H1 (cell line): ENCODE measurements at regions not wholly inside any gene's neighbourhood (a gene's known extent, or its start where the extent isn't known, plus 50 kb on each side); places are given as distances from the start of the nearest gene placed in this dataset.

Experiments
- CTCF ChIA-PET: fragments of 300-600 bp; sonication (Branson Sonifier 250); formaldehyde crosslinking; loops from one replicate; lab custom pipeline; 2021; ENCODE audit not compliant: partially characterized antibody; lab: Charles Lee
- POLR2A ChIA-PET: fragments of 300-600 bp; sonication (Branson Sonifier 250); formaldehyde crosslinking; loops from one replicate; lab custom pipeline; 2021; ENCODE audit warnings: inconsistent platforms; ENCODE audit not compliant: partially characterized antibody; lab: Charles Lee
- DNase-seq, 2 experiments: peaks; one replicate each; pipeline versions ENCODE4 v3.0.0 to v3.0.0-alpha.2; 2010 to 2022; ENCODE audit warnings: low spot score in 2 of 2, low read depth in 1 of 2, mixed read lengths in 1 of 2
- FAIRE-seq: peaks from 2 replicates; lab custom pipeline; 2011; peaks lifted over from hg19 to GRCh38; lab: Jason Lieb, UNC
- H2AFZ ChIP-seq: 2 replicates; pipeline ENCODE4 v1.8.1; 2012; ENCODE audit warnings: low read length, inconsistent platforms
- H2AK5ac ChIP-seq: 2 replicates; pipeline ENCODE4 v1.6.1; 2013; ENCODE audit warnings: low read depth, low read length
- H2BK120ac ChIP-seq: replicated peaks from 2 replicates; pipeline ENCODE3; 2013; ENCODE audit warnings: low read depth, low read length, inconsistent platforms
- H2BK12ac ChIP-seq: 2 replicates; pipeline ENCODE4 v1.6.1; 2013; ENCODE audit warnings: low read depth, low read length
- H2BK15ac ChIP-seq: 2 replicates; pipeline ENCODE4 v1.6.1; 2013; ENCODE audit warnings: low read length
- H2BK20ac ChIP-seq: 2 replicates; pipeline ENCODE4 v1.6.1; 2013; ENCODE audit warnings: low read length
- H2BK5ac ChIP-seq: 2 replicates; pipeline ENCODE4 v1.6.1; 2013; ENCODE audit warnings: low read depth, low read length
- H3K14ac ChIP-seq: 2 replicates; pipeline ENCODE4 v1.6.1; 2013; ENCODE audit warnings: inconsistent platforms; ENCODE audit not compliant: insufficient read length
- H3K18ac ChIP-seq: 2 replicates; pipeline ENCODE4 v1.6.1; 2013; ENCODE audit warnings: low read length; ENCODE audit errors: extremely low read depth
- H3K23ac ChIP-seq: 2 replicates; pipeline ENCODE4 v1.6.1; 2013; ENCODE audit warnings: inconsistent platforms; ENCODE audit not compliant: insufficient read length
- H3K23me2 ChIP-seq: 2 replicates; pipeline ENCODE4 v1.6.1; 2013; ENCODE audit warnings: low read depth, low read length
- H3K27ac ChIP-seq: 2 replicates; pipeline ENCODE4 v1.6.1; 2011; ENCODE audit warnings: low read depth, low read length, inconsistent platforms
- H3K27me3 ChIP-seq, 4 experiments: replicated peaks in 1 of 4; 1 replicate in 1 of 4; 2 replicates in 3 of 4; pipeline versions ENCODE4 v1.6.1 to v1.8.1; 2011 to 2013; ENCODE audit warnings: low read length in 3 of 4, mild to moderate bottlenecking in 3 of 4, inconsistent platforms in 2 of 4, mixed read lengths in 2 of 4, moderate library complexity in 1 of 4; ENCODE audit not compliant: control insufficient read depth in 3 of 4, insufficient read depth in 3 of 4; ENCODE audit errors: extremely low read depth in 1 of 4
- H3K36me3 ChIP-seq, 4 experiments: 2 replicates each; pipeline versions ENCODE4 v1.6.1 to v1.8.1; 2011 to 2013; ENCODE audit warnings: mild to moderate bottlenecking in 4 of 4, low read length in 3 of 4, moderate library complexity in 2 of 4, control low read depth in 1 of 4, inconsistent platforms in 1 of 4; ENCODE audit not compliant: insufficient read depth in 4 of 4, control insufficient read depth in 2 of 4
- H3K4ac ChIP-seq: replicated peaks from 2 replicates; pipeline ENCODE3; 2013; ENCODE audit warnings: low read length, low read depth, mixed read lengths, inconsistent platforms; ENCODE audit not compliant: insufficient read length
- H3K4me1 ChIP-seq, 4 experiments: replicated peaks in 1 of 4; 1 replicate in 1 of 4; 2 replicates in 3 of 4; pipeline versions ENCODE4 v1.6.1 to v1.8.1; 2011 to 2013; ENCODE audit warnings: low read length in 3 of 4, inconsistent platforms in 2 of 4, mixed read lengths in 1 of 4; ENCODE audit not compliant: insufficient read depth in 4 of 4, control insufficient read depth in 3 of 4
- H3K4me2 ChIP-seq, 2 experiments: 2 replicates each; pipeline versions ENCODE4 v1.6.1 to v1.8.1; 2011 to 2013; ENCODE audit warnings: low read depth in 2 of 2, low read length in 2 of 2, control low read depth in 1 of 2, inconsistent platforms in 1 of 2, mild to moderate bottlenecking in 1 of 2; ENCODE audit not compliant: insufficient read depth in 1 of 2
- H3K4me3 ChIP-seq, 4 experiments: fragments of 200-600, 300-600 bp in 1 of 4; sonication (generic), shearing (Covaris generic), sonication (Bioruptor Twin) in 1 of 4; 2 replicates each; pipeline versions ENCODE4 v1.5.1 to v1.8.1; 2011 to 2016; ENCODE audit warnings: low read length in 4 of 4, low read depth in 3 of 4, control low read depth in 2 of 4, inconsistent platforms in 2 of 4, mild to moderate bottlenecking in 2 of 4, mixed read lengths in 1 of 4, moderate library complexity in 1 of 4; ENCODE audit not compliant: insufficient read depth in 2 of 4; ENCODE audit errors: extremely low read depth in 1 of 4
- H3K56ac ChIP-seq: replicated peaks from 2 replicates; pipeline ENCODE3; 2013; ENCODE audit warnings: low read depth, mild to moderate bottlenecking, mixed read lengths, low read length, inconsistent platforms; ENCODE audit not compliant: insufficient read length
- H3K79me1 ChIP-seq: 2 replicates; pipeline ENCODE4 v1.6.1; 2013; ENCODE audit warnings: low read depth, low read length, control low read depth
- H3K79me2 ChIP-seq, 2 experiments: 2 replicates each; pipeline versions ENCODE4 v1.6.1 to v1.8.1; 2012 to 2013; ENCODE audit warnings: low read length in 2 of 2, mild to moderate bottlenecking in 2 of 2, inconsistent platforms in 1 of 2; ENCODE audit not compliant: insufficient read depth in 2 of 2, control insufficient read depth in 1 of 2
- H3K9ac ChIP-seq, 4 experiments: replicated peaks in 1 of 4; 1 replicate in 1 of 4; 2 replicates in 3 of 4; pipeline versions ENCODE4 v1.6.1 to v1.8.1; 2011 to 2013; ENCODE audit warnings: low read depth in 3 of 4, low read length in 3 of 4, control low read depth in 2 of 4, mild to moderate bottlenecking in 2 of 4, moderate library complexity in 2 of 4, inconsistent platforms in 1 of 4; ENCODE audit errors: extremely low read depth in 1 of 4
- H3K9me3 ChIP-seq, 2 experiments: 2 replicates each; pipeline versions ENCODE4 v1.6.1 to v1.8.1; 2012 to 2013; ENCODE audit warnings: mild to moderate bottlenecking in 2 of 2, moderate library complexity in 2 of 2, control low read depth in 1 of 2, inconsistent platforms in 1 of 2, low read depth in 1 of 2, low read length in 1 of 2, mixed read lengths in 1 of 2; ENCODE audit not compliant: insufficient read depth in 2 of 2
- H4K20me1 ChIP-seq, 2 experiments: replicated peaks in 1 of 2; 2 replicates each; pipeline versions ENCODE3 to v1.8.1; 2011 to 2013; ENCODE audit warnings: inconsistent platforms in 2 of 2, low read length in 2 of 2, mild to moderate bottlenecking in 1 of 2; ENCODE audit not compliant: insufficient read depth in 2 of 2, control insufficient read depth in 1 of 2
- H4K5ac ChIP-seq: 2 replicates; pipeline ENCODE4 v1.6.1; 2013; ENCODE audit warnings: low read length, low read depth, mixed read lengths, inconsistent platforms; ENCODE audit not compliant: insufficient read length
- H4K8ac ChIP-seq: 2 replicates; pipeline ENCODE4 v1.8.0; 2013; ENCODE audit warnings: mild to moderate bottlenecking, moderate library complexity, low read length, inconsistent platforms; ENCODE audit not compliant: insufficient read depth; ENCODE audit errors: extremely low read depth
- H4K91ac ChIP-seq: replicated peaks from 2 replicates; pipeline ENCODE3; 2013; ENCODE audit warnings: low read length, mixed read lengths, inconsistent platforms; ENCODE audit not compliant: insufficient read length
- ATF3 ChIP-seq: IDR thresholded peaks from 2 replicates; pipeline ENCODE4 v1.6.1; 2011; ENCODE audit warnings: low read depth, mild to moderate bottlenecking, low read length; ENCODE audit not compliant: insufficient read depth
- BACH1 ChIP-seq: IDR thresholded peaks from 2 replicates; pipeline ENCODE4 v1.6.1; 2012; ENCODE audit warnings: low read length, improper control_type of control experiment
- CHD1 ChIP-seq: IDR thresholded peaks from 2 replicates; pipeline ENCODE4 v1.6.1; 2012; ENCODE audit warnings: low read depth, low read length, improper control_type of control experiment
- E2F6 ChIP-seq: IDR thresholded peaks from 2 replicates; pipeline ENCODE4 v1.6.1; 2012; ENCODE audit warnings: inconsistent platforms
- JUND ChIP-seq: IDR thresholded peaks from 2 replicates; pipeline ENCODE4 v1.6.1; 2011; ENCODE audit warnings: mild to moderate bottlenecking, improper control_type of control experiment, low read length
- KDM4A ChIP-seq: IDR thresholded peaks from one replicate; pipeline ENCODE4 v1.7.1; 2012; ENCODE audit warnings: low read depth, mild to moderate bottlenecking, moderate library complexity, low read length, inconsistent platforms; ENCODE audit not compliant: severe bottlenecking
- MAFK ChIP-seq: IDR thresholded peaks from 2 replicates; pipeline ENCODE4 v1.6.1; 2012; ENCODE audit warnings: low read depth, mild to moderate bottlenecking, improper control_type of control experiment, low read length
- NRF1 ChIP-seq: IDR thresholded peaks from 2 replicates; pipeline ENCODE4 v1.6.1; 2011; ENCODE audit warnings: mild to moderate bottlenecking, low read depth, low read length, improper control_type of control experiment
- POLR2A ChIP-seq, 2 experiments: IDR thresholded peaks; 1 replicate in 1 of 2; 2 replicates in 1 of 2; pipeline ENCODE4 v1.6.1; 2011; ENCODE audit warnings: low read depth in 2 of 2, low read length in 2 of 2, mild to moderate bottlenecking in 2 of 2; ENCODE audit errors: control extremely low read depth in 1 of 2
- RNF2 ChIP-seq: fragments of 200-900, 300-1000 bp; sonication (generic); IDR thresholded peaks from 2 replicates; pipeline ENCODE4 v1.7.1; 2016; ENCODE audit warnings: borderline replicate concordance, low read depth, mild to moderate bottlenecking, antibody characterized with exemption, low read length; ENCODE audit not compliant: poor library complexity, severe bottlenecking; ENCODE audit errors: missing control alignments
- RXRA ChIP-seq: IDR thresholded peaks from 2 replicates; pipeline ENCODE4 v1.6.1; 2011; ENCODE audit warnings: low read depth, mild to moderate bottlenecking, low read length, moderate library complexity; ENCODE audit not compliant: insufficient read depth
- SIX5 ChIP-seq: IDR thresholded peaks from 2 replicates; pipeline ENCODE4 v1.6.1; 2011; ENCODE audit warnings: mild to moderate bottlenecking, low read depth, low read length
- YY1 ChIP-seq: IDR thresholded peaks from 2 replicates; pipeline ENCODE4 v1.6.1; 2011; ENCODE audit warnings: low read depth, mild to moderate bottlenecking, low read length
- WGBS, 2 experiments: shearing (Covaris generic) in 1 of 2; methylation state at CpG; one replicate each; pipeline versions ENCODE4 v1.1.6 to v1.1.7; 2013 to 2015; ENCODE audit warnings: low lambda C conversion rate in 2 of 2, mixed read lengths in 2 of 2, inconsistent platforms in 1 of 2, low coverage in 1 of 2, missing lambda C conversion rate in 1 of 2; ENCODE audit not compliant: insufficient replicate concordance in 2 of 2, insufficient coverage in 1 of 2, insufficient read length in 1 of 2; ENCODE audit errors: extremely low coverage in 1 of 2, missing lambda C conversion rate in 1 of 2; 5-methylcytosine and 5-hydroxymethylcytosine counted together

GRCh38 chr4:152014280-152014679 lies 253.5 kb upstream of the GATB start:
- no peak for FAIRE-seq
- H4K20me1 ChIP-seq: no peaks in the 10 kb centered on the region
- H3K4me1 ChIP-seq: peaks cover 5 to 16% (median 10%) of the 10 kb centered on the region in 4 experiments; a peak in 6 of 7 replicates
- H3K9ac ChIP-seq: no peak overlapping the region
- H3K4me2 ChIP-seq: no peak overlapping the region
- no peak for DNase-seq
- no peak overlapping the region for H2AFZ ChIP-seq
- H3K23me2 ChIP-seq: no peaks in the 10 kb centered on the region; the same call in 1 of the 2 replicates
- no peak overlapping the region for H3K27ac ChIP-seq
- H2BK120ac ChIP-seq: no peak overlapping the region
- CTCF ChIA-PET: no interaction called here
- H4K8ac ChIP-seq: no peak overlapping the region
- peaks cover 7% of the 10 kb centered on the region in 2 experiments; a peak in 1 of 4 replicates for H3K9me3 ChIP-seq
- POLR2A ChIA-PET: no interaction called here
- H4K5ac ChIP-seq: no peak overlapping the region
- no peak overlapping the region for H3K23ac ChIP-seq
- H4K91ac ChIP-seq: no peak overlapping the region
- TF ChIP-seq SIX5: no peak
- TF ChIP-seq KDM4A: no peak
- TF ChIP-seq BACH1: no peak
- TF ChIP-seq POLR2A (IDR thresholded peaks at IDR 0.05; ENCODE audit: control extremely low read depth in 1 of 2, low read depth in 2 of 2, low read length in 2 of 2): no peak
- TF ChIP-seq CHD1: no peak
- no peak for TF ChIP-seq RXRA
- TF ChIP-seq RNF2: no peak
- no peak for TF ChIP-seq E2F6
- no peak for TF ChIP-seq ATF3
- no peak for TF ChIP-seq NRF1
- no peak for TF ChIP-seq MAFK
- TF ChIP-seq YY1: no peak
- no peak for TF ChIP-seq JUND
- no peak overlapping the region for H2BK12ac ChIP-seq
- no peak overlapping the region for H3K4ac ChIP-seq
- H3K79me1 ChIP-seq: no peaks in the 10 kb centered on the region
- H2BK20ac ChIP-seq: no peak overlapping the region
- no peaks in the 10 kb centered on the region for H3K36me3 ChIP-seq
- H2AK5ac ChIP-seq: no peak overlapping the region
- H3K79me2 ChIP-seq: no peaks in the 10 kb centered on the region
- H3K27me3 ChIP-seq: no peaks in the 10 kb centered on the region
- no peak overlapping the region for H2BK15ac ChIP-seq
- no peak overlapping the region for H2BK5ac ChIP-seq
- no peak overlapping the region for H3K18ac ChIP-seq
- no peak overlapping the region for H3K56ac ChIP-seq
- no peak overlapping the region for H3K4me3 ChIP-seq
- WGBS, 2 experiments: 80% methylated on average over 3 of the region's 3 CpGs; no CpG with 5 or more reads in 1 of the 2 experiments
- H3K14ac ChIP-seq: no peak overlapping the region
